Fibroblast of peridontal ligament (primary cell): ENCODE measurements at regions not wholly inside any gene's neighbourhood (a gene's known extent, or its start where the extent isn't known, plus 50 kb on each side); places are given as distances from the start of the nearest gene placed in this dataset.
"Not testable (repeated sequence)": the region's sequence is repeated elsewhere in the genome, so short reads cannot be mapped to it uniquely, and the experiment has no call there.

ENCODE experiments used
- DNase-seq: peaks from one replicate; pipeline ENCODE4 v3.0.0-alpha.2; 2010; ENCODE audit errors: extremely low read depth

- no peak for DNase-seq
Observed at GRCh38 chr5:142542078-142542477, 143.8 kb downstream of the FGF1 start.

- DNase-seq, result peak; percentile 83
Observed at GRCh38 chr5:142540922-142541422, 144.9 kb downstream of the FGF1 start.

GRCh38 chr5:142539154-142539740, 146.6 kb downstream of the FGF1 start:
- DNase-seq, result no peak

DNA sequence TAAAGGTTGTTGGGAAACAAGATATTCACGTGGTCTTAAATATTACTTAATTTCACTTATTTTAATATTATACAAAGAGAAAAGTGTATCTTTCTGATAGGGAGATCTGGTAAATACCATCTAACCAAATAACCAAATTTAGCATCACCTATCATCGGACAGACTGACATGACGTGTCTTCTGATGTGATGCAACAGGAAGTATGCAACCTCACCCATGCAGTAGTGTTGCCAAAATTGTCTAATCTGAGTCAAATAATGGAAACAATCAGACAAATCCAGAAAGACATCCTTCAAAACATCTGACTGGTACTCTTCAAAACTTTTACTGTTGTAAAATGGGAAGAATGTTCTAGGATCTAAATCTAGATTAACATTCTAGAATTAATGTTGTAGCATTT, 148.0 kb downstream of the FGF1 start:
- no peak for DNase-seq

DNA sequence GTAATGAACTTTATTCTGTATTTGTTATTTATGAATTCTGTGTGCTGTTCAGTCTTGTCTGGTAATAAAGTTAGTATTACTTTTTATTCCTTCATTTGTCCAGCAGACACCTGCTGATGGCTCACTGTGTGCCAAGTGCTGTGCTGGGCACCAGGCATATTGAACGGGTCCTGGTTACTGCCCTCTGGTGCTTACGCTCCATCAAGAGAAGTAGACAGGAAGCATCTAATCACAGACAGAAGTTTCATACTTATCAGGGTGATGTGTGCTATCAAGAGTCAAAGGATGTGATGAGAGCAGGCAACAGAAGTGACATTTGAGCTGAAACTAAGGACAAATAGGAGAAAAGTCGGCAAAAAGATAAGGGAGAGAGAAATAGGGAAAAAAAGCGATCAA, 153.1 kb downstream of the FGF1 start:
- no peak for DNase-seq

GRCh38 chr5:142531977-142532780, 153.7 kb downstream of the FGF1 start:
- no peak for DNase-seq

DNA sequence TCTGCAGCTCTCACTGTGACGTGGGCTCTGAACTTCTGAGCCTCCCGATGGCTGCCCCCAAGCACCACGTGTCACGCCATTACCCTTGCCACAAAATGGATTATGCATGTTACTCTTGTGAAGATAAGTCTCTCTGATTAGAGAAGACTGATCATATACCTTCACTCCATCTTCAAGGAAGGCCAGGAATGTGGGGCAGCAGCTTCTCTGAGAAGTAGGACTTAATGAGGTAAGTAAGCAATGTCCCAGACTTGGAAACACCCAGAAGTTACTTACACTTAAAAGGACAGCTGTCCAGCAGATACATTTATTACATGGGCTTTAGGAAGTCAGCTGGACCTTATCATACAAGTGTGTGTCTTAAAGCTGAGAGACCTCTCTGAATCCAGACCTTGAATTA, 155.0 kb downstream of the FGF1 start:
- DNase-seq, result no peak

- no peak for DNase-seq
Observed at GRCh38 chr5:142529626-142530278, 156.1 kb downstream of the FGF1 start.

DNA sequence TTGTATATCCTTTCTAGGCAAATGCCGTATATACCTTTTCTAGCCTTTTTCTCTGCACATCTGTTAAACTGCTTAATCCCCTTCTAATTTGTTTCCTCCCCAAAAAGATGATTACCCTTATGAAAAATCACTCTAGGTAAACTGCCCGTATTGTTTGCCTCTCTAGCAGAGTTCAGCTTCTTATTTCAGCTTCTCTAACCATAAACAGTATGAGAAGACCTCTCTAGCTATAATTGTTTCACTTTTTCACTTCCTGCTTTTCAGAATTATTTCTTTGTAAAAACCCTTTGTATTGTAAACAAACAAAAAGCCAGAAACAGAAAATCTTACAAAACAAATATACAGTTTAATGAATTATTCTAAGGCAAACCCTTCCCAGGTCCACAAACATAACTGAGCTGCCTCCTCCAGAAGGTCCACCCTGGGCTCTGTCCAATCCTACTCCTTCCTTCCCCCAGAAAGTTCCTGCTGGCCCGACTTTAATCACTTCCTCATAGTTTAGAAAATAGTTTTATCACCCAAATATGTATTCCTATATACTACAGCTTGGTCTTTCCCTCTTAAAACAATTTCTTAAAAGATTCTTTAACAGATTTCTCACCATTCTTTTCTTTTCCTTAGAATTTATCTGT, 158.1 kb downstream of the FGF1 start:
- no peak for DNase-seq

DNA sequence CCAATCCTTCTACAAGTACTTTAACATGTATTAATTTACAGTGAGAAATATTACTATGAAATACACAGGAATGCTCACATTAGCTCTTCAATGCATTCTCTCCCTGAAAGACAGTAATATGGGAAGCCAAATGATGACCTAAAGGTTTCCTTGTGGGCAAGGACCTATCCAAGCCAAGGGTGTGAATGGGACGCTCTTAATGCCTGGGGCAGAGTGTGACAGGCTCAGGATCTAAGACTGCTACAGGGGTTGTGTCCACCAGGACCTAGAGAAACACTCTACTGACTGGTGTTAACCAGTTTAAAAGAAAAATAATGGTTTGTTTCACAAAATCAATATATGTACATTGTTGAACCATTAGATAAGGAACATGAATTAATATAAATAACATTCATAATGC, 158.7 kb downstream of the FGF1 start:
- DNase-seq, result no peak

DNA sequence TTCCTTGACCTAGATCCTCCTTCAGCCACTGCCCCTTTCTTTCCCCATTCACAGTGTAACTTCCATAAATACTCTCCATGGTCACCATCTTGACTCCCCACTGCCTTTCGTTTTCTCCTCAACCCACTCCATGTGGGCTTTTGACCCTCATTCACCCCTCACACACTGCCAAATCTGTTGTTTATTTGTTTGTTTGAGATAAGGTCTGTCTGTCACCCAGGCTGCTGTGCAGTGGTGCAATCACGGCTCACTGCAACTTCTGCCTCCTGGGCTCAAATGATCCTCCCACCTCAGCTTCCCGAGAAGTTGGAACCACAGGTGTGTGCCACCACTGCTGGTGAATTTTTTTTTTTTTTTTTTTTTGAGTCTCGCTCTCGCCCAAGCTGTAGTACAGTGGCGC, 162.9 kb downstream of the FGF1 start:
- no peak for DNase-seq

DNA sequence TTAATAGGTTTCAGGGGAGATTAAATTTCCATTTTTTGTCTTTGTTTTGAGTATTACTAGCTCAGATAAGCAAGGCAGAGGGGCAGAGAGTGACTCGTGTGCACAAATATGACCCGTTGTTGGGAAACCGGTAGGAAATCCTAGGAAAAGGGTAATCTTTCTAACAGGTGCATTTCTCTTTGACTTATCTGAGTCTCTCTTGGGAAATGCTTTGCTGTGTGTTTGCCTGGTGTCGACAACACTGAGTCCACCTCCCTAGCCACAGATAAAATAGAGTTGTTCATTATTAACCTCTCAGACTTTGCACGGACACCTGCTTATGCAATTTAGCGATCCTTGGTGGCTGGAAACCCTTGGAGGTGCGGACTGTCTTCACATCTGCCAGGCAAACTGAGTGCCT, 164.2 kb downstream of the FGF1 start:
- no peak for DNase-seq

DNA sequence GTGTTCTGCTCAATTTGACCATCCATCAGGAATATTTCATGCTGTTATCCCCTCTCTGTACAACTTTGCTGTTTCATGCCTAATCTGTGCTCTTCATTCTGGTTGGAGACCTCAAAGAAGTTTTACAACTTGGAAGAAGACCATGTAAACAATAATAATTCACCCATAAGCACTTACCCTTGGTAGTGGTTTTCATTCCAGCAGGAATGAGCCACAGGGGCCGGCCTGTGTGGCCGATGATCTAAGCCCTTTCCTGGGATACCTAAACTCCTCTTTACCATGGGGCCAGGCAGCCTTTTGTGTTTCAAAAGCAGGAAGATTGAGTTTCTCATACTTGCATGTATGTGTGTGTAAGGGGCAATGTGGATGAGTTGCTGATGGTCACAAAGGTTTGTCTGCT, 165.0 kb downstream of the FGF1 start:
- DNase-seq, result peak; percentile 51

DNA sequence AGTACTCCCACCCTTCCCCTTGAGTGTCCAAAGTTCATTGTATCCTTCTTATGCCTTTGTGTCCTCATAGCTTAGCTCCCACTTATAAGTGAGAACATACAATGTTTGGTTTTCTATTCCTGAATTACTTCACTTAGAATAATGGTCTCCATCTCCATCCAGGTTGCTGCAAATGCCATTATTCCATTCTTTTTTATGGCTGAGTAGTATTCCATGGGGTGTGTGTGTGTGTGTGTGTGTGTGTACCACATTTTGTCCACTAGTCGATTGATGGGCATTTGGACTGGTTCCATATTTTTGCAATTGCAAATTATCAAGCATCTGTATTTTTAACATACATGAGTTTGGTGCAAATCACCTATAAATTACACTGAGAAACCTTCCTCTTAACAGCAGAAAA, 166.0 kb downstream of the FGF1 start:
- DNase-seq, result not testable (repeated sequence)

- peak; percentile 40 for DNase-seq
Observed at GRCh38 chr5:142517840-142518239, 168.1 kb downstream of the FGF1 start.

GRCh38 chr5:142516732-142517131, 169.2 kb downstream of the FGF1 start:
- DNase-seq, result no peak

GRCh38 chr5:142515036-142515435, 170.9 kb downstream of the FGF1 start:
- DNase-seq, result no peak

GRCh38 chr5:142514196-142514595, 171.7 kb downstream of the FGF1 start:
- no peak for DNase-seq

GRCh38 chr5:142512043-142513042, 173.5 kb downstream of the FGF1 start:
- DNase-seq, result peak; percentile 75

DNA sequence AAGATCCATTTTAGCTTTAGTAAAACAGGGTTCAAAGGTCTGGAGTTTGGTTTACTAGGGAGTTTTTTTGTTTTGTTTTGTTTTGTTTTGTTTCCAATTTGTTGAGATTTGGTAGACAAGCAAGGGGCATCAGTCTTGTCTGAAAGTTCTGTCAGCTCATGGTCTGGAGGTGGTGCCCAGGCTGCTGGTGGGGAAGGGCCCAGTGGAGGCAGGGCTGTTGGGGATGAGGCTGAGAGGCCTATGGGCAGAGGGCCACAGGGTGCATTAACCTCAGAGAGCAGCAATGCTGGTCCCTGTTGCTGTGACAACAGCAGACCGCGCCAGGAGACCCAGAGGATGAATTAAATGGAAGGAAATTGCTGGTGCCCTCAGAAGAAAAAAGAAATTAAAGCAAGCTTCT, 174.5 kb downstream of the FGF1 start:
- no peak for DNase-seq

DNA sequence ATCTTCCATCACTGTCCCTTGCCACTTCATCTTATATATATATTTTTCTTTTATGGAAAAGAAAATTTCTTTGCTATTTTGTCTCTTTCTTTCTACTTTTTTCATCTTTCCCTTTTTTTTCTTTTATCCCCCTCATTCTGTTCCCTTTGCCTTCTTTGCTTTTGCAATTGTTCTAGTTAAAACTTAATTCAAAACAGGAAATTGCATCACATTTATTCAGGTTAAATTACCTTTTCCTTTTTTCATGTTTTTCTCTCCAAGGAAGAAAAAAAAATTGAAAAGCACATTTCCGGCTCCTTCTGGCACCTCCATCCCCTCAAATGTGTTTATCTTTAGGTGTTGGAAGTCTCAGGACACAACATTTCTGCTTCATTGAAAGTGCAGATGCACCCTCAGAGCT, 176.9 kb downstream of the FGF1 start:
- no peak for DNase-seq
